ENCODE measurements at regions not wholly inside any gene's neighbourhood (a gene's known extent, or its start where the extent isn't known, plus 50 kb on each side); places are given as distances from the start of the nearest gene placed in this dataset.
"Not testable (repeated sequence)": the region's sequence is repeated elsewhere in the genome, so short reads cannot be mapped to it uniquely, and the experiment has no call there.

DNA sequence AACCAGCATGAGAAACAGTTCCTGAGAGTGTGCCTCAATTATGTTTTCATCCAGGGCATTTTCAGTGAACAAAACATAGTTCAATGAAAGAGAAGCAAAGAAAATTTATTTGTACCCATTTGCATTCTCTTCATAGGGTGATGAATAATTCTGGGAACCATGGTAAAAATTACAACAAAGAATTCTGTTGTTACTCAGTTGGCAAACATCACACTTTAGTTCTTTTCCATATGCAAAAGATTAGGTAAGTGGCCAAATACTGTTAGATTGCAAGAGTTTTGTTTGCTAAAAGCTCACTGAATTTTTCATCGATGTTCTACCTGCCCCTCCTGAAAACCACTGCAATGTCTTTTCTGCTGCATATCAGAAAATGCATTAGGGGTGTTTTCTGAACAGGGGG, 132.4 kb upstream of the RGS6 start:
- no peak for DNase-seq (ENCODE audit: low read depth)
- H3K4me3 ChIP-seq (ENCODE audit: control insufficient read depth, low read depth, low read length) = no peak overlapping the region
- TF ChIP-seq CTCF (conservative IDR thresholded peaks at IDR 0.05; ENCODE audit: control insufficient read depth, insufficient read depth, low read depth, low read length) = no peak

DNA sequence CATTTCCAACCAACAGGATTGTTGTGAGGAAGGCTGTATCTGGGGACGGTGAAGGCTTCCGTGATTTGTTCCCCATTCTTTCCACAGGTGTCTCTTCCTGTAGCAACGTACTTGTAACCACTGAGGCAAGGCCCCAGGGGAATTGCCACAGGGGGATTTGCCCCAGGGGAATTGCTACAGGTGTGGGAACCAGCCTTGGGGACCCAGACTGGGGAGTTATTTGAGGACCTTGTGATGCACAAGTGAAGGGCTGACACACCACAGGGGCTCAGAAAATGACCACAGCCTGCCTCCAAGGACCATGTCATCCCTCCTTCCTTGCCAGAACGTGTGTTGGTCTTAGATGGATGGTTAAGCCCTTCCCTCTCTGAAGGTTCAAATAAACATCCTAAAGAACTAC, 131.4 kb upstream of the RGS6 start:
- TF ChIP-seq CTCF (conservative IDR thresholded peaks at IDR 0.05; ENCODE audit: control insufficient read depth, insufficient read depth, low read depth, low read length) = no peak
- no peak overlapping the region for H3K4me3 ChIP-seq (ENCODE audit: control insufficient read depth, low read depth, low read length)
- no peak for DNase-seq (ENCODE audit: low read depth)

GRCh38 chr14:71803539-71804260, 128.5 kb upstream of the RGS6 start:
- DNase-seq (ENCODE audit: low read depth) = no peak
- no peak overlapping the region for H3K4me3 ChIP-seq (ENCODE audit: control insufficient read depth, low read depth, low read length)
- no peak for TF ChIP-seq CTCF (conservative IDR thresholded peaks at IDR 0.05; ENCODE audit: control insufficient read depth, insufficient read depth, low read depth, low read length)

DNA sequence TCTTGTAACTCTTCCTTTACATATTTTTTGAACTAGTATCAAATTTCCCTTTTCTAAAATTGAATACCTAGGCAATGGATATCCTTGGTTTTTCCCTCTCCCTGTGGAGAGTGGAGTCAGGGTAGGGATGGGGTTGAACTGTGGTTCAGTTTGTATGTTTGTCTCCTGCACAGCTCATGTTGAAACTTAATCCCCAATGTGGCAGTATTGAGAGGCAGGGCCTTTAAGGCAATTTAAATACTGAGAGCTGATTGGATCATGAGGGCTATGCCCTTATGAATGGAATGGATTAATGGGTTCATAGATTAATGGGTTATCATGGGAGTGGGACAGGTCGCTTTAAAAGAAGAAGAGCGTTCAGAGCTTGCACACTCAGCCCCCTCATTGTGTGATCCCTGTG, 127.2 kb upstream of the RGS6 start:
- H3K4me3 ChIP-seq (ENCODE audit: control insufficient read depth, low read depth, low read length) = no peak overlapping the region
- no peak for TF ChIP-seq CTCF (conservative IDR thresholded peaks at IDR 0.05; ENCODE audit: control insufficient read depth, insufficient read depth, low read depth, low read length)
- DNase-seq (ENCODE audit: low read depth) = no peak

DNA sequence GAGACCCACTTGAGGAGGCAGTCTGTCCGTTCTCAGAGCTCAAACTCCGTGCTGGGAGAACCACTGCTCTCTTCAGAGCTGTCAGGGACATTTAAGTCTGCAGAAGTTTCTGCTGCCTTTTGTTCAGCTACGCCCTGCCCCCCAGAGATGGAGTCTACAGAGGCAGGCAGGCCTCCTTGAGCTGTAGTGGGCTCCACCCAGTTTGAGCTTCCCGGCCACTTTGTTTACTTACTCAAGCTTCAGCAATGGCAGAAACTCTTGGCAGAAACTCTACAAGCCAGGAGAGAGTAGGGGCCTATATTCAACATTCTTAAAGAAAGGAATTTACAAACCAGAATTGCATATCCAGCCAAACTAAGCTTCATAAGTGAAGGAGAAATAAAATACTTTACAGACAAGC, 125.2 kb upstream of the RGS6 start:
- not testable (repeated sequence) for DNase-seq (ENCODE audit: low read depth); H3K4me3 ChIP-seq (ENCODE audit: control insufficient read depth, low read depth, low read length)

DNA sequence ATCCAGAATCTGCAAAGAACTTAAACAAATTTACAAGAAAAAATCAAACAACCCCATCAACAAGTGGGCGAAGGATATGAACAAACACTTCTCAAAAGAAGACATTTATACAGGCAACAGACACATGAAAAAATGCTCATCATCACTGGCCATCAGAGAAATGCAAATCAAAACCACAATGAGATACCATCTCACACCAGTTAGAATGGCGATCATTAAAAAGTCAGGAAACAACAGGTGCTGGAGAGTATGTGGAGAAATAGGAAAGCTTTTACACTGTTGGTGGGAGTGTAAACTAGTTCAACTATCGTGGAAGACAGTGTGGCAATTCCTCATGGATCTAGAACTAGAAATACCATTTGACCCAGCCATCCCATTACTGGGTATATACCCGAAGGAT, 121.4 kb upstream of the RGS6 start:
- DNase-seq (ENCODE audit: low read depth); H3K4me3 ChIP-seq (ENCODE audit: control insufficient read depth, low read depth, low read length): not testable (repeated sequence)

DNA sequence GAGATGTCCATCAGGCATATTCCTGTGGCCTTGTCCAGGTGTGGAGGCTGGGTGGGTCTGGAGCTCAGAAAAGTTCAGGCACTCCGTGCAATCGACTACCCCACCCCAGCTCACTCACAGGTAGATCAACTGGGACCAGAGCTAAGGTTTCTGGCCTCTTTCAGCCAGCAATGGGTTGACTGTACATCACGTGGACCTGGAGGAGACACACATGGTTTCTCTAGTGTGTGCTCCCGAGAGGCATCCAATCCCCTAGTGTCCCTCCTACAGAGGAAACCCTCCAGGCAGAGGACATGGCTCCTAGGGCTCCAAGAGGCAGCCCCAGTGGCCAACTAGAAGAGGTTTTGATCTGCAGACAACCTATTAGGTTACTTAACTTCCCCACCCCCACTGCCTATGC, 119.5 kb upstream of the RGS6 start:
- DNase-seq (ENCODE audit: low read depth) = no peak
- H3K4me3 ChIP-seq (ENCODE audit: control insufficient read depth, low read depth, low read length) = no peak overlapping the region
- no peak for TF ChIP-seq CTCF (conservative IDR thresholded peaks at IDR 0.05; ENCODE audit: control insufficient read depth, insufficient read depth, low read depth, low read length)

DNA sequence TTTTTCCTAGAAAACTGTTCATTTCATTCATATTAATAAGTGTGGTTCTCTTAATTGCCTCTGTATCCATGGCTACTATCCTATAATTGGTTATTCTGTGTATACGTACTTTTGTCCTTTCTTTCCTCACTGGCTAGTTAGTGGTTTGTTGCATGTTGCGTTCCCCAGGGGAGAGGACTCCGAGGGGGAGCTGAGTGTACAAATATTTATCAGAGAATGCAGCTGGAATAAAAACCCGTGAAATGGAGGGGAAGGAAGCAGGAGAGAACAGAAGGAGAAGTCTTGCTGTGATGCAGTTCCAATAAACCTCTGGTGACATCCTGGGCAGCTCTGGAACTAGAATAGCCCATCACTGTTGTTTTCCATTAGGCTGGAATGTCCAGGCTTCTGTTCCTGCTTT, 117.1 kb upstream of the RGS6 start:
- no peak for DNase-seq (ENCODE audit: low read depth)
- H3K4me3 ChIP-seq (ENCODE audit: control insufficient read depth, low read depth, low read length) = no peak overlapping the region
- TF ChIP-seq CTCF (conservative IDR thresholded peaks at IDR 0.05; ENCODE audit: control insufficient read depth, insufficient read depth, low read depth, low read length) = no peak

All from fibroblast of mammary gland (primary cell).